CD4-positive, alpha-beta T cell treated with Interleukin-15 for 4 hours (primary cell): ENCODE measurements at regions not wholly inside any gene's neighbourhood (a gene's known extent, or its start where the extent isn't known, plus 50 kb on each side); places are given as distances from the start of the nearest gene placed in this dataset.
"Not testable (repeated sequence)": the region's sequence is repeated elsewhere in the genome, so short reads cannot be mapped to it uniquely, and the experiment has no call there.

ENCODE experiments used
- DNase-seq: peaks from one replicate; pipeline ENCODE4 v3.0.0-alpha.2; 2020; ENCODE audit warnings: low spot score

DNA sequence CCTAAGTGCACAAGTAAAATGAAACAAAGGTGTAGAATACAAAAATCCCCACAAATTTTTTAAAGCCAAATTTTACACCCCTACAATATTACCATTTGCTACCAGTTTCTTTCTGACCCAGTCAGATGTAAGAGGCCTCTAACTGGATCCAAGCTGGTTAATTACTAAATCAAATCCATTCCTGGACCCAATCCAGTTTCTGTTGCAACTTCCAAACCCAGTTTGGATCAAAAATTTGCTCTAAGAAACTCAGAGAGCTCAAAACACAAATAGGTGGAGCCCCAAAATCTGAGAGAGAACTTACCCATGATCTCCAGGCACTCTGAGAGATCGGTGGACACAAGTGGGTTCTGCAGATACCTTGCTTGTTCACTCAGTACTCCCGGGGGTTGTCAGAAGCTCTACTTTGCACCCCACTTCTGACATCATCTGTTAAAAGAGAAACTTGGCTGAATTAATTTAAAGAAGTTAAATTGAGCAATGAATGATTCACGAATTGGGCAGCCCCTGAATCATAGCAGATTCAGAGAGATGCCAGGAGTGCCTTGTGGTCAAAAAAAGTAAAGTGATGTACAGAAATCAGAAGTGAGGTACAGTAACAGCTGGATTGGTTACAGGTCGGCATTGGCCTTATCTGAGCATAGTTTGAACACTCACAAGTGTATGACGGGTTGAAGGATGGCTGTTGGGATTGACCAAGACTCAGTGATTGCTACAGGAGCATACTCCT is 448.0 kb downstream of the KCNT2 start:
- DNase-seq = no peak

DNA sequence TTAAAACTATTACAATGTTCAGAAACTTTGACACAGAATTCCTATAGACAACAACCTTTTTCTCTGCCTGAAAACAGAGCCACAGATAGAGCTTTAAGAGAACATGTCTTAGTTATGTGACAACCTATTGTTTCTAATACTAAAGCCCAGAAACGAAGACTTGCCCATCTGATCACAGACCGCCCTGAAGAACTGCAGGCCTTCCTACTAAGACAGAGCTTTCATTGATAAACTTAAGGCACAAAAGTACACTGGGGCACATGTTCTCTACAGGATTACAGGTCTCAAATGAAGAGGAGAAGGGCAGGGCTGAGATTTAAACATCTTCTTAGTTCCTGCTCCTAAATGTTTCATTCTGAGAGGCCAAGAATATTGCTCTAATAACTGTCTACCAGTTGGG is 452.7 kb downstream of the KCNT2 start:
- DNase-seq = no peak

DNA sequence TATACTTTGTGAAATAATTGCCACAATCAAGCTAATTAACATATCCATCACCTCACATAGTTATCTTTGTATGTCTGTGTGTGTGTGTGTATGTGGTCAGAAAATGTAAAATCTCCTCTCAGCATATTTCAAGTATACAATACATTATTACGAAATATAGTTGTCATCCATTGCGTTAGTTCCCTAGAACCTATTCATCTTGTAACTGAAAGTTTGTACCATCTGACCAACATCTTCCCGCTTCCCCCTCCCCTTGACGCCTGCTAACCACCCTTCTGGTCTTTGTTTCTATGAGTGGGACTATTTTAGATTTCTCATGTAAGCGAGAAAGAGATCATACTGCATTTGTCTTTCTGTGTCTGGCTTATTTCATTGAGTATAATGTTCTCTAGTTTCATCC is 455.3 kb downstream of the KCNT2 start:
- DNase-seq = no peak

DNA sequence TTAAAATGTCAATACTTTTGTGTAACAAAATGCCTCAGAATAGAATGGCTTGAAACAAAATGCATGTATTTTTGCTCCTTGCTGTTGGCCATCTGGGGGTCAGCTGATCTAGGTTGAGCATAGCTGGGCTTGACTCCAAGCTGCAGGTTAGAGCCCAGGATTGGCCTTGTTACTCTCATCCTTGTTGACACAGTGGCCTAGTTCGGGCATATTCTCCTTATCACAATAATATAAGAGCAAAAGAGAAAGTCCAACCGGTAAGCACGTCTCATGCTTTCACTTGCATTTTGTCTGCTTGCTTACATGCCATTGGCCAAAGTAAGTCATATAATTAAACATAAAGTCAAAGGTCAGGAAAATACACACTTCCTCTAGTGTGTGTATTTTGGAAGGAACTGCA is 456.2 kb downstream of the KCNT2 start:
- DNase-seq = no peak

DNA sequence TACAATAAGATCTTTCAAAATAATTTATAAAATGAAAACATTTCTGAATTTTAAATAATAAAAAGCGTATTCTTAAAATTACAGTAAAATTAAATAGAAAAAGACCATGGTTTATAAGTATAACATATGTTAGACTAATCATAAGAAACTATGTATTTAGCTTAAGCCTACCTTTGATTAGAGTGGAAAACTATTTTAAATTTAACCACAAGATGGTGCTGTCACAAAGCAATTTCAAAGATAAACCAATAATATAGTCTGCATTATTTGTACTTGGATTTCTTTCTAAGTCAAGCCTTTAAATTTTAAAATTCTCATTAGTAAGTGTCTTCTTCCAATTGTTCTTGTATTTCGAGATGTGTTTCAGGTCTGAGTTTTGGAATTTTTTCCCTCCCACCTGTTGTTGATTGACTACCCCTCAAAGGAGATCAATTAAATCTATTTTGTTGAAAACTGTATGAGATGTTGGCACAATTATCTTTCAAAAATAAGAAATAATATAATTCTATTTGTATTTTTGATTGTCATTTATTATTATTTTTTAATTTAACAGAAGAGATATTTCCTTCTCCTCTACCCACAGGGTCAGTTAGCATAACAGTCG is 459.8 kb downstream of the KCNT2 start:
- peak; percentile 18 for DNase-seq

DNA sequence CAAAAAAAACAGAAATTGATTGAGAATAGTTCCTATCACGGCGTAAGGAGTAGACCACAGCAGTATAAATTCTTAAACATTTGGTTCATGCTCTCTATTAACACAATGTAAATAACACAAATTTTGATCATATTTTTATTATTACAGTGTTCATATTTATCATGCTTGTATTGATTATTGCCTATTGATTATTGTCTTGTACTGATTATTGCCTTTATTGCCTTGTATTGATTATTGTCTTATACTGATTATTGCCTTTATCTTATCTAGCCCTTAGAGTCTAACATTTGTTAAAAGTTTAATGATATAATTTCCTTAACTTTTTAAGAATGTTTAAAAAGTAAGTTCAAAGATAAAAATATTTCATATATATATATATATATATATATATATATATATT is 460.7 kb downstream of the KCNT2 start:
- no peak for DNase-seq

DNA sequence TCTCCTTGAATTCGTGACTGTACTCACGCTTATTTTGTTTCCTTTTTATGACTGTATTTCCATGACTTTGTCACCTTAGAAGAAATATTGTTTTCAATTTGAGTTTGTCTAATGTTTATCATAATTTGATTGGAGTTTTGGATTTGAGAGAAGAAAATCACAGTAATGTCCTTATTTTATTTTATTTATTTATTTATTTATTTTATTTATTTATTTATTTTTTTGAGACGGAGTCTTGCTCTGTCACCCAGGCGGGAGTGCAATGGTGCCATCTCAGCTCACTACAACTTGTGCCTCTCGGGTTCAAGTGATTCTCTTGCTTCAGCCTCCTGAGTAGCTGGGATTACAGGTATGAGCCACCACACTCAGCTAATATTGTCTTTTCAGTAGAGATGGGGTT is 463.1 kb downstream of the KCNT2 start:
- DNase-seq = not testable (repeated sequence)

DNA sequence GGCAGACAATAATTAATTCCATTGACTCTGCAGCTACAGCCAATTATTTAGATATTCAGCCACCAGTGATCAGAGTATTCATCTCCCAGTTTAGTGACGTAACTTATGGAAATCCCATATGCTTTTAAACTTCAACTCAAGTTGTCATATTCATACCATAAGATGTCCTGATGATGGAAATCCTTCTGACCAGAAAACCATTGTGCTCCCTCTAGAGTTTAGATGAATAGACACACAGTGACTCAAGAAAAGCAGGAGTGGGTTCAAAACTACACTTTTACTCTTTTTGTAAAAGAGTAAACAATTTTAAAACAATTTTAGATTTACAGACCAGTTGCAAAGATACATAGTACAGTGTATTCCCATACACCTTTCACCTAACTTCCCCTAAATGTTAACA is 463.7 kb downstream of the KCNT2 start:
- DNase-seq = no peak

DNA sequence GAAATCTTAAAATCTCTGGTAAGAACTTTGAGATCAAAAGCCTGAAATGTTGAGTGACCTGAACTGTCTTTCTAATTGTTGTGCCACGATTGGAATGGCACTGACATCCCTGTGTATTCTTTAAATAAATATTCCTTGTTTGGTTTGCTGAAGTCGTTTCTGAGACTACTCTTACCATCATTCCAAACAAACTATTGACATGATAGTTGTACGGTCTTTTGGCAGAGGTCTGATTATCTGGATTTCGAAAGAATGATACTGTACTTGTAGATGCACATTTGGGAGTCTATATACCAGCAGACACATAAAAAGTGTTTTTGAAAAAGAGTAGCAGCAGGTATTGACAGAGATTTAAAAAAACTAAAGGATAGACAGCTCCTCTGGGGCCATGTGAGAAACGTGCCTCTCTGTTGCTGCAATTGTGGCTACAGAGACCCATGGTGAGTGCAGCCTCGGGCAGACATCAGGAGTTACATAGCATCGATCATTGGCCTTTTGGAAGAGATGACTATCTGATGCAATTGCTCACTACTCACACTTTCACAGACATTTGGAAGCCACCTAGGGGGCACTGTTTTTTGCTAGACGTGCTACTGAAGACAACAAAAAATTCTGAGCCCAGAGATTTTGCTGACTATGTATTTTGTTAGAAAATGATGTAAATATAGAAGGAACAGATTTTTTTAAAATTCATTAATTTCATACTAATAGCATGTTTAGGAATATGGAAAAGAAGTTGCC is 464.5 kb downstream of the KCNT2 start:
- DNase-seq = no peak

DNA sequence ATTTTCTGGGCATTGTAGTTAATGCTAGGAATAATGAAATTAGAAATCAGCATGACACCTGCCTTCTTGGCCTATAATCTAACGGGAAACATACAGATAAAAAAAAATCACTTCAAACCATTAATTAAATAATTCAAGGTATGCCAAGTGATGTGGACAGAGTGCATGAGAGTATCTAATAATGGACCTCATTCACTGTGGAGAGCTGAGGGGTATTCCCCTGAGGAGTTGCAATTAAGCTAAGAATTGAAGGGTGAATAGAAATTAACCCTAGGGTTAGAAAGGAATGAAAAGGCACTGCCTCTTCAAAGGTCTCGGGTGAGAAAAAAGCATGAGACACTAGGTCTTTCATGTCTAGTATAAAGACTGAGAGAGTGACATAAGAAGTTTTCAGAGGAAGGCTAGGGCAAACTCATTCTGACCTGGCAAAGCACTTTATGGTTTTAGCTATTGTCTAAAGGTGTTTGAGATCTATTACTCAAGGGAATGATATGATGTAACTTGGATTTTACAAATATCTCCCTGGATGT is 466.1 kb downstream of the KCNT2 start:
- no peak for DNase-seq

DNA sequence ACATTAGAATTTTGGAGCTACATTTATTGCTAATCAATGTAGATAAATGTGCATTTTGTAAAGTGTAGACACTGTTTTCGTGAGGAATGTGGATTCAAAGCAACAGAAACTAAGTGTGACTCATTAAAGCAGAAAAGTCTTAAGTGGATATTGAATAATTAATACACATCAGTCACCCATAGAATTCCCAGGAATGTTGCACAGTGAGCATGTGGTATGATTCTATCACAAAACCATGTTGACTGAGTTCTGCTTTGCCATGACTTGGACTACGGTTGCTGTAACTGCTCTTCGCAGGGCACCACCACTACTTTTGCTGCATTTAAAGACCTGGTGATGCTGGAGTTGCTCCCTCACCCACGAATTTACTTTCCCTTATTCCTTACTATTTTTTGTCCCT is 471.8 kb downstream of the KCNT2 start:
- no peak for DNase-seq

DNA sequence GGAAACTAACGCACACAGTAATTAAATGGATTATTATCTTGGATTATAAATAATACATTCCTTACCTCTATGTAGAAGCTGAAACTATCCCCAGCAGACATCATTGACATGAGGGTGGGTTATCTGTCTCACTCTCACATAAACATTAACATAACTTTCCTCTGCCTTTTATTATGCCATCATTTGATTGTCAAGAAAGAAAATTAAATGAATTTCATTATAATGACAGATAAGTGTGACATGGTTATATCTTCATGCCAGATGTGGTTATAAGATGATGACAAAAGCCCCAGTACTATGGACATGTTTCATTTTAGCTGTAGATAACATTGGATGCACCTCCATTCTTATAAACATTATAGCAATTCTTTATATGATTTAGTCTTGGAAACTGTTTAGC is 476.5 kb downstream of the KCNT2 start:
- no peak for DNase-seq

DNA sequence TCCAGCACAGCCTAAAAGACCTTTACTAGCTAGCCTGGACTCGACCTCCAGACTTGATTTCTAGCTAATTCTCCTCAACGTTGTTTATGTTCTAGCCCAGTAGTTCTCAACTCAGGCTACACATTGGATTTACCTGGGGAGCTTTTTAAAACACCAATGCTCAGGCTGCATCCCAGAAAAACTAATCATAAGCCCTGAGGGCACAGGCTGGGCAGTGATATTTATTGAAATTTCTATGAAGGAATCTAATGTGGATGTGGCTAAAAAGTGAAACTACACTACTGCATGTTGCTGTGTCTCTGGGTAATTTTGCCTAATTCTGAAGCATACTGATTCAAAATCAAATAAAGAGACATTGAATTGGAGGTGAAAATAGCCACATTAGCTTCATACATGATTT is 479.4 kb downstream of the KCNT2 start:
- DNase-seq = no peak

DNA sequence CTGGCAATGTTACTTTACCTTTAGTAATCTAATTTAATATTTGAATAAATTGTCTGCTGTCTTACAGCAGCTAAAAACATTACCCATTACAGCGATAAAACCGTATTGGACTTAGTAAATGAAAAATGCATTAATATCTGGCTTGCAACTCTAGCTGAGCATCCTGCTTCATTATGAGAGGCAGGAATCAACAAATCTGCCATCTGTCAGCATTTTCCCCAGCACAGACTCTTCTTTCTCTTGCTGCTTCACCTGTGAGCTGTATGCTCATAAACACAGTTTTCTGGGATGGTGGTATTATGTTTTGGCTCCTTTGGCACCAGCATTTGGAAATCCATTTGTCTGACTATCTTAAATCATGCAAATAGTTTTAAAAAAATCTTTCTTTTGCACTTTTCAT is 487.1 kb downstream of the KCNT2 start:
- no peak for DNase-seq

DNA sequence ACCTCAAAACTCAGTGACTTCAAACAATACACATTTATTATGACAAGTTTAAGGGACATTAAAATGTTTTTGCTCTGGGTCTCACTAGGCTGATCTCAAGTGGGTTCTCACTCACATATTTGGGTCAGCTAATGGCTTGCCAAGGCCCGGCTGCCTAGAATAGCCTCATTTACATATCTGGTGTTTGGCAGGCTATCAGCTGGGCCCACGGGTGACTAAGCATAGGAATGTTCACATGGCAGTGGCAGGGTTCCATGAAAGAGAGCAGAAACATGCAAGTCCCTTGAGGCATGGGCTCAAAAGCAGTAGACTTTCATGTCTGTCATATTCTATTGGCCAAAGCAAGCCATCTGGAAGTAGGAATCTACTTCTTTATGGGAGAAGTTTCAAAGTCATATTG is 492.6 kb downstream of the KCNT2 start:
- no peak for DNase-seq

DNA sequence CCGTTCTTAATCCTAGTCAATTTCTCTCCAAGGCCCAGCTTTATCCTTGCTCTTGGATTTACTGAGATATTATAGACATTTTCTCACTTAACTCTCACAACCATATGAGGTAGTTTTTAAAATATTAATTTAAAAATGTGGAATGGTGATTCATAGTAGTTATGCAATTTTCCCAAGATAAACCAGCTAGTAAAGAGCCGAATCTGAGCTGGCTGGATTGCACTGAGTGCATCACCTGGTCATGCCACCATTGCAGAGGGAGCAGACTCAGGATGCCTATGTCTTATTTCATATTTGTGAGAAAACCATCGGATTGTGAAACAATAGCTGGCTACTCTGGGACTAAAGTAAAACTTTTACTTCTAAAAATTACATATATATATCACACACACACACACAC is 494.0 kb downstream of the KCNT2 start:
- DNase-seq = no peak

DNA sequence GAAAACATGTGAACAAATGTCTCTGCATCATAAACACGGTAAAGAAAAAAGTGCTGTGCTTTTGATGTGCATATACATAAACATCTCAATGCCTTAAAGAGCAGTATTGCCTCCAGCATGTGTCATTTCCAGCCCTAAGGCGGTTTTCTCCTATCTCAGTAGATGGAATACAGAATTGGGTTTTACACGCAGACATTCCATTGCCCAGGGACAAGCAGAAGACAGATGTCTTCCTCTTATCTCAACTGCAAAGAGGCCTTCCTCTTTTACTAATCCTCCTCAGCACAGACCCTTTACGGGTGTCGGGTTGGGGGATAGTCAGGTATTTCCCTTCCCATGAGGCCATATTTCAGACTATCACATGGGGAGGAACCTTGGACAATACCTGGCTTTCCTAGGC is 499.2 kb downstream of the KCNT2 start:
- DNase-seq = not testable (repeated sequence)

DNA sequence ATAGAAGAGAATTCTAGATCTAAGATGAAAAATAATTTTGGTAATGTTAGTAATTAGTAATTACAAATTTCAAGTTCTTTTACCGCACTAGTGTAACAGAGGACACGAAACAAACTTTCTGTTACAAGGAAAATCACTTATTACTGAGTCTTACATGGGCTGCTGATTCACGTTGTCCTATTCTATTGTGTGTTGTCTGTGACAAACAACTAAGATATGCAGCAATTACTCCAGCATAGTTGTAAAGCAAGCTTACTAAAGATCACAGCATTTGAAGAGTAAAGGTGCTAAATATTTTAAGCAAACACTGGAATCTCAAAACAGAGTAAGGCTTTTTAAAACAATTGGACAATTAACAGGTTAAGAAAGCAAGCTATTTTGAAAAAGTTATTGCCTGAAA is 502.3 kb downstream of the KCNT2 start:
- no peak for DNase-seq

DNA sequence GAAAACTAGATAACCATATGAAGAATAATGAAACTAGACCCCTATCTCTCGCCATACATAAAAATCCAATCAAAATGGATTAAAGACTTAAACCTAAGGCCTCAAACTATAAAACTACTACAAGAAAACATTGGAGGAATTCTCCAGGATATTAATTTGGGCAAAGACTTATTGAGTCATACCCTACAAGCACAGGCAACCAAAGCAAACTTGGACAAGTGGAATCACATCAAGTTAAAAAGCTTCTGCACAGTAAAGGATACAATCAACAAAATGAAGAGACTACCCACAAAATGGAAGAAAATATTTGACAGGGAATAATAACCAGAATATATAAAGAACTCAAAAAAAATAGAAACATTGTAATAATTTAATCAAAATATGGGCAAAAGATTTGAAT is 505.4 kb downstream of the KCNT2 start:
- DNase-seq = no peak

DNA sequence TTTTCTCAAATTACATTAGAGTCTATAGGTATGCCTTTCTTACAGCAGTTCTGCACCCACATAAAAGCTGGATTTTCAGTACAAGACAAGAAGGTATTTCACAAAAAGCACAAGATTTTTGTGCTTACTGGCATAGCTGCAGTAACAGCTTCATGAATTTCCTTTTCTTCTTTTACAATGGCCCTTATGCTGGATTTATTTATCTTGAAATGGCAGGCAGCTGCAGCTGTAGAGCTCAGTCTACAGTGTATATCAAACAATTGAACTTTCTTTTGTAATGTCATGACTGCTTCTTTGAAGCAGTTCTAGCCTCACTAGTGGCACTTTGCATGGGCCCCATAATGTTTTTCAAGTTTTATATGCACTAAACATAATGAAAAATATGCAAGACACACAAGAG is 510.2 kb downstream of the KCNT2 start:
- DNase-seq = no peak

DNA sequence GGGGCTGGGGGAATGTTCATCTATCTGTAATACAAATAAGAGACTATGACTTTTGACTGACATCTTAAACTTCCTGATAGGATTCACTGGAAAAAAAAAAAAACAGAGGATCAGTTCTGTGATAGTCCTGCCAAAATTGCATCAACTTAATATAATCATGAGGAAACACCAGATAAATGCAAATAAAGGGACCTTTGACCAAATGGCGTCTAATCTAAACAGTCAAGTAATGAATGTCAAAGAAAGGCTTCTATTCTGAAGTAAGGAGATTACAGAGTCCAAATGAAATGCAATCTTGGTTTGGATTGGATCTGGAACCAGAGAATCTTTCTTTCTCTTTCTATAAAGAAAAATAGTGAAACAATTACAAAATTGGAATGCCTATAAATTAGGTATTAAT is 513.4 kb downstream of the KCNT2 start:
- DNase-seq = no peak

DNA sequence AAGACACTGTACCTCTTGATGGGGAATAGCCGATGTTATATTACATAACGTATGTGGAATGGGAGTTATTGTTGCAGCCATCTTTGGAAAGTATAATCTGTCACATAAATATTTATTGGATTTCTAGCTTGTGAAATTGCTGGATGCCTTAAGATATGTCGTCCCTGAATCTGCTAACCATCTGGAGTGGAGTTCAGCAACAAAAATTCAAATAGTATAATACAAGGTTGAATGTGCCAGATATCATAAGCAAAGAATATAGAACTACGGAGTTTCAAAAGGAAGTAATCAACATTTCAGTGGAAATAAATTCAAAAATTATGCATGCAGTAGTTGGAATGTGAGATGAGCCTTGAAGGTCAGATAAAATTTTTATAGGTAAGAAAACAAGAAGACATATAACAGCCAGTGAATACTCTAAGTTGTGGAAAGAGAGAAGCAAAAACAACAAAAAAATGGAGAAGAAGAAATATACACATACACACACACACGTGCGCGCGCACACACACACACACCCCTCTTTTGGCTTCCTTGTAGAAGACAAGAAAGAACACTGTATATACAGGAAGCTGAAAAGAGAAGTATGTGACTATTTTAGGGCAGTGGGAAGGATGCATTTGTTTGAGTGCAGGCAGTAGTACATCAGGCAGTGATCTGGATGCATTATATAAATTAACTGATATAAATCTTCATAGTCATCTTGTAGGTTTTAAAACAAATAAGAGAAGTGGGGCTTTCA is 516.7 kb downstream of the KCNT2 start:
- no peak for DNase-seq

DNA sequence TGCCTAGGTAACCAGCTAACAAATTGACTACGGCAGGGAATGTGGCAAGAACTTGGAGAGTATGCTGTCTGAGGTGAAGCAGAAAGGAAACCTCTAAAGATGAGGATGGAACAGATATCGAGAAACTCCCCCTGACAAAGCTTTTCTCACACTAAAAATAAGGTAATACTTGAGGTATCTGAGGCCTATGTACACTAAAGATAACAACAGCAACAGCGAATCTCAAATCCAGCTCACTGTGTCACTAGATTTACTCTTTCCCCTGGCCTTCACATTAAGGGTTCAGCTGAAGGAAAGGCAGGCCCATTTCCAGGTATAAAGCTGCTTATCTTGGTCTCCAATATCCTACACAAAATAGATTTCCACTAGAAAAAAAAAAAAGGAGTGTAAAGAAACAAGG is 518.0 kb downstream of the KCNT2 start:
- no peak for DNase-seq
